K562 (cell line): ENCODE measurements at regions not wholly inside any gene's neighbourhood (a gene's known extent, or its start where the extent isn't known, plus 50 kb on each side); places are given as distances from the start of the nearest gene placed in this dataset.

Source experiments
- ATAC-seq: fragments of 200-7000 bp; cut with Tn5 transposase; 3 replicates; pipeline ENCODE4 v1.9.1; 2020; ENCODE audit warnings: moderate library complexity
- BruUV-seq: library from RNA; stranded (reverse); fragments of 400-500 nt; replicated peaks from 2 replicates; lab custom pipeline; 2021; lab: Mats Ljungman, UMichigan
- CTCF ChIA-PET: fragments of 300-600 bp; formaldehyde crosslinking; extraction: SDS; loops from one replicate; lab custom pipeline; 2021; ENCODE audit warnings: low intra/inter-chr PET ratio; lab: Yijun Ruan, JAX
- POLR2A ChIA-PET: fragments of 300-600, 350-650 bp; sonication (Branson Sonifier 250); formaldehyde crosslinking; extraction: SDS; loops from one replicate; lab custom pipeline; 2021; ENCODE audit warnings: antibody characterized with exemption, inconsistent platforms; lab: Yijun Ruan, JAX
- DNase-seq, 4 experiments: peaks; one replicate each; pipeline versions ENCODE4 v3.0.0 to v3.0.0-alpha.2; 2011 to 2018; ENCODE audit warnings: low spot score in 3 of 4, mixed read lengths in 3 of 4; ENCODE audit errors: extremely low read depth in 1 of 4
- FAIRE-seq: peaks from 2 replicates; lab custom pipeline; 2011; peaks lifted over from hg19 to GRCh38; lab: Jason Lieb, UNC
- H2AFZ ChIP-seq: 2 replicates; pipeline ENCODE4 v1.6.0; 2011; ENCODE audit warnings: low read depth, low read length, control low read depth, inconsistent platforms
- H3K27ac ChIP-seq: fragments of 200-600 bp; 3 replicates; pipeline ENCODE4 v1.8.0; 2011; ENCODE audit warnings: low read depth, mild to moderate bottlenecking, control low read depth, inconsistent platforms, low read length, moderate library complexity, mixed read lengths; ENCODE audit errors: extremely low read depth
- H3K27me3 ChIP-seq, 2 experiments: fragments of 300-600 bp in 1 of 2; 2 replicates in 1 of 2; 3 replicates in 1 of 2; pipeline versions ENCODE4 v1.6.0 to v1.8.0; 2011; ENCODE audit warnings: inconsistent platforms in 2 of 2, low read length in 2 of 2, mild to moderate bottlenecking in 1 of 2, mixed read lengths in 1 of 2, moderate library complexity in 1 of 2; ENCODE audit not compliant: control insufficient read depth in 2 of 2, insufficient read depth in 2 of 2
- H3K36me3 ChIP-seq: fragments of 300-600 bp; 3 replicates; pipeline ENCODE4 v1.8.0; 2011; ENCODE audit warnings: mild to moderate bottlenecking, low read length, inconsistent platforms; ENCODE audit not compliant: control insufficient read depth, insufficient read depth
- H3K4me1 ChIP-seq, 2 experiments: fragments of 200-600 bp in 1 of 2; replicated peaks in 1 of 2; 2 replicates in 1 of 2; 3 replicates in 1 of 2; pipeline versions ENCODE4 v1.5.1 to v1.8.0; 2011; ENCODE audit warnings: inconsistent platforms in 2 of 2, low read length in 2 of 2, mild to moderate bottlenecking in 1 of 2, mixed read lengths in 1 of 2, moderate library complexity in 1 of 2; ENCODE audit not compliant: control insufficient read depth in 2 of 2, insufficient read depth in 2 of 2
- H3K4me2 ChIP-seq: 2 replicates; pipeline ENCODE4 v1.6.1; 2011; ENCODE audit warnings: low read length, control low read depth, inconsistent platforms, mixed read lengths; ENCODE audit not compliant: insufficient read depth
- H3K4me3 ChIP-seq: fragments of 200-600 bp; sonication (generic), shearing (Covaris generic); 2 replicates; pipeline ENCODE4 v1.5.1; 2016; ENCODE audit warnings: control low read depth, inconsistent platforms
- H3K79me2 ChIP-seq: fragments of 200-600 bp; 3 replicates; pipeline ENCODE4 v1.8.0; 2011; ENCODE audit warnings: low read length, inconsistent platforms; ENCODE audit not compliant: control insufficient read depth, insufficient read depth
- H3K9ac ChIP-seq, 2 experiments: 2 replicates each; pipeline versions ENCODE4 v1.6.0 to v1.6.1; 2011; ENCODE audit warnings: low read depth in 2 of 2, low read length in 2 of 2, control low read depth in 1 of 2, inconsistent platforms in 1 of 2, mild to moderate bottlenecking in 1 of 2, mixed read lengths in 1 of 2; ENCODE audit not compliant: insufficient read depth in 1 of 2
- H3K9me1 ChIP-seq: one replicate; pipeline ENCODE4 v1.6.0; 2011; ENCODE audit warnings: inconsistent platforms, mild to moderate bottlenecking, low read length, moderate library complexity; ENCODE audit not compliant: control insufficient read depth, insufficient read depth
- H3K9me3 ChIP-seq: replicated peaks from 2 replicates; pipeline ENCODE4 v1.5.1; 2011; ENCODE audit warnings: low read depth, low read length, inconsistent platforms; ENCODE audit not compliant: control insufficient read depth, insufficient read depth
- H4K20me1 ChIP-seq: replicated peaks from 2 replicates; pipeline ENCODE4 v1.6.1; 2011; ENCODE audit warnings: low read length, inconsistent platforms, mixed read lengths; ENCODE audit not compliant: control insufficient read depth, insufficient read depth
- FOXA1 ChIP-seq: fragments of 450-650 bp; IDR thresholded peaks from 2 replicates; pipeline ENCODE4 v1.6.1; 2016; ENCODE audit warnings: mild to moderate bottlenecking, borderline replicate concordance
- POLR3G ChIP-seq: IDR thresholded peaks from 2 replicates; pipeline ENCODE4 v1.6.1; 2011; ENCODE audit not compliant: insufficient read length, insufficient replicate concordance; ENCODE audit errors: extremely low read depth
- SP1 ChIP-seq: sonication (generic); formaldehyde crosslinking; IDR thresholded peaks from 2 replicates; pipeline ENCODE4 v1.8.1; 2022; ENCODE audit warnings: mild to moderate bottlenecking, missing genetic modification reagents
- TAF7 ChIP-seq: fragments of 450-650 bp; IDR thresholded peaks from 2 replicates; pipeline ENCODE4 v1.6.1; 2016; ENCODE audit warnings: missing genetic modification characterization, missing compliant biosample characterization
- ZNF143 ChIP-seq: sonication (generic); formaldehyde crosslinking; IDR thresholded peaks from 2 replicates; pipeline ENCODE4 v1.9.0; 2022; ENCODE audit warnings: mild to moderate bottlenecking, missing genetic modification reagents
- ZNF354B ChIP-seq: fragments of 250-450 bp; sonication (Bioruptor Pico); IDR thresholded peaks from 2 replicates; pipeline ENCODE4 v1.4.0; 2020
- WGBS: fragments of 100-300 bp; shearing (Covaris generic); methylation state at CpG from one replicate; pipeline ENCODE4 v1.1.6; 2016; ENCODE audit warnings: low coverage, mixed read lengths; ENCODE audit not compliant: insufficient coverage; ENCODE audit errors: missing lambda C conversion rate; 5-methylcytosine and 5-hydroxymethylcytosine counted together
- in situ Hi-C: fragments of 300-500 bp; cut with MboI; formaldehyde crosslinking; loops from 4 replicates; pipeline ENCODE4 v1.15.0; 2018; ENCODE audit warnings: inconsistent platforms, mixed read lengths
- intact Hi-C: fragments of 100-400 bp; cut with micrococcal nuclease; formaldehyde crosslinking; loops from 2 replicates; pipeline ENCODE4 v1.14.2; 2022
- TF ChIP-seq, protein P1 (sequence below): fragments of 250-450 bp; sonication (Bioruptor Pico); IDR thresholded peaks from 2 replicates; pipeline ENCODE4 v1.5.0; 2020; ENCODE audit warnings: mild to moderate bottlenecking, borderline replicate concordance
- TF ChIP-seq, protein P2 (sequence below): fragments of 250-450 bp; sonication (Bioruptor Pico); IDR thresholded peaks from 2 replicates; pipeline ENCODE4 v1.4.0; 2020; ENCODE audit warnings: borderline replicate concordance

DNA sequence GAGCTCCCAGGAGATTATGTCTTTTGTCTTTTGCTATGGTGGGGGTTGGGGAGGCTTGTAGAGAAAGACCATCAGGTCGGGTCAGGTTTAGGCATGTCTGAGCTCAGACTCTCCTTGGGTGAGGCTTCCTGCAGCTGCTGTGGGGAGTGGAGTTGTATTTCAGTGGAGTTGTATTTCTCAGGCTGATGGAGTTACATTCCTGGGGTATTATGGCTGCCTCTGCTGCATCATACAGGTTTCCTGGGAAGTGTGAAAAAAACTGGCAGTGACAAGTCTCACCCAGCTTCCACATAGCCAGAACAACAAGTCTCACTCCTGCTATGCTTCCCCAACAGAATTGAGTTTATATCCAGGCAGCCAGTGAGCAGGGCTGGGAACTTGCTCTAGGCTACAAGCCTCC lies 119.3 kb downstream of the VSIG4 start:
- Histone ChIP-seq H3K4me1 (peaks cover 6 to 9% of the 10 kb centered on the region in 2 experiments; a peak in 2 of 5 replicates), H3K9me3 (peaks cover 6% of the 10 kb centered on the region), H3K27ac (no peak overlapping the region), H3K36me3 (peaks cover 12% of the 10 kb centered on the region; the same call in 2 of the 3 replicates), H3K9me1 (no peaks in the 10 kb centered on the region), H2AFZ (no peak overlapping the region), H3K79me2 (peaks cover 12% of the 10 kb centered on the region), H3K27me3 (no peaks in the 10 kb centered on the region), H3K4me3 (no peak overlapping the region), H3K9ac (no peak overlapping the region), H3K4me2 (no peak overlapping the region), H4K20me1 (no peaks in the 10 kb centered on the region)
- POLR2A ChIA-PET: no interaction called here
- in situ Hi-C loops (no loop called here), intact Hi-C loops (no loop called here)
- no peak for DNase-seq
- WGBS: 31% methylated on average over 1 of the region's 1 CpG
- ATAC-seq: no peak
- TF ChIP-seq FOXA1 (no peak), ZNF143 (CRISPR knock-in tag) (no peak), POLR3G (no peak), SP1 (CRISPR knock-in tag) (no peak), ZNF354B (no peak), TAF7 (no peak)
- TF ChIP-seq, protein P1, sequence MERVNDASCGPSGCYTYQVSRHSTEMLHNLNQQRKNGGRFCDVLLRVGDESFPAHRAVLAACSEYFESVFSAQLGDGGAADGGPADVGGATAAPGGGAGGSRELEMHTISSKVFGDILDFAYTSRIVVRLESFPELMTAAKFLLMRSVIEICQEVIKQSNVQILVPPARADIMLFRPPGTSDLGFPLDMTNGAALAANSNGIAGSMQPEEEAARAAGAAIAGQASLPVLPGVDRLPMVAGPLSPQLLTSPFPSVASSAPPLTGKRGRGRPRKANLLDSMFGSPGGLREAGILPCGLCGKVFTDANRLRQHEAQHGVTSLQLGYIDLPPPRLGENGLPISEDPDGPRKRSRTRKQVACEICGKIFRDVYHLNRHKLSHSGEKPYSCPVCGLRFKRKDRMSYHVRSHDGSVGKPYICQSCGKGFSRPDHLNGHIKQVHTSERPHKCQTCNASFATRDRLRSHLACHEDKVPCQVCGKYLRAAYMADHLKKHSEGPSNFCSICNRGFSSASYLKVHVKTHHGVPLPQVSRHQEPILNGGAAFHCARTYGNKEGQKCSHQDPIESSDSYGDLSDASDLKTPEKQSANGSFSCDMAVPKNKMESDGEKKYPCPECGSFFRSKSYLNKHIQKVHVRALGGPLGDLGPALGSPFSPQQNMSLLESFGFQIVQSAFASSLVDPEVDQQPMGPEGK (CRISPR knock-in tag): no peak
- TF ChIP-seq, protein P2, sequence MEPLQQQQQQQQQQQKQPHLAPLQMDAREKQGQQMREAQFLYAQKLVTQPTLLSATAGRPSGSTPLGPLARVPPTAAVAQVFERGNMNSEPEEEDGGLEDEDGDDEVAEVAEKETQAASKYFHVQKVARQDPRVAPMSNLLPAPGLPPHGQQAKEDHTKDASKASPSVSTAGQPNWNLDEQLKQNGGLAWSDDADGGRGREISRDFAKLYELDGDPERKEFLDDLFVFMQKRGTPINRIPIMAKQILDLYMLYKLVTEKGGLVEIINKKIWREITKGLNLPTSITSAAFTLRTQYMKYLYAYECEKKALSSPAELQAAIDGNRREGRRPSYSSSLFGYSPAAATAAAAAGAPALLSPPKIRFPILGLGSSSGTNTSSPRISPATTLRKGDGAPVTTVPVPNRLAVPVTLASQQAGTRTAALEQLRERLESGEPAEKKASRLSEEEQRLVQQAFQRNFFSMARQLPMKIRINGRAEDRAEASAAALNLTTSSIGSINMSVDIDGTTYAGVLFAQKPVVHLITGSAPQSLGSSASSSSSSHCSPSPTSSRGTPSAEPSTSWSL (CRISPR knock-in tag): no peak
- BruUV-seq: no TSS peak
- CTCF ChIA-PET: no interaction called here
- no peak for FAIRE-seq
